ENCODE measurements at regions not wholly inside any gene's neighbourhood (a gene's known extent, or its start where the extent isn't known, plus 50 kb on each side); places are given as distances from the start of the nearest gene placed in this dataset.

DNA sequence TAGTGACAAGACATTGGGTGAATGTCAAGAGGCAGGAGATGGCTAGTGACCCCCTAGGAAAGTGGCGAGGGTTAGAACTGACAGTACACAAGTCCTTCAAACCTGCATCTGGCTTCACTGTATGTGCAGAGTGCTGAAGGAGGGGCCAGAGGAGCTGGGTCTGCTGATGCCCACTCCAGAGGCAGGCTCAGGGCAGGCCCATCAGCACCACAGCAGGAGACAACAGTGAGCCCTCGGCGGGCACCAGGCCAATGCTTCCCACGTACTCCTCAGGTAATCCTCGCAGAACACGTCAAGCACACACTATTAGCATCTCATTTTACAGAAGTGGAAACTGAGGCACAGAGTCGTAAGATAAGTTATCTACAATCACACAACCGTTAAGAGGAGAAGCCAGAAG lies 76.1 kb upstream of the SH3PXD2B start:
- Histone ChIP-seq H3K4me1 (ENCODE audit: control insufficient read depth in 2 of 2, insufficient read depth in 2 of 2, low read length in 2 of 2) (peaks cover 8 to 19% of the 10 kb centered on the region in 2 donors), H3K27ac (ENCODE audit: low read depth in 2 of 2, low read length in 2 of 2) (no peak overlapping the region), H3K9me3 (ENCODE audit: control insufficient read depth in 2 of 2, low read length in 2 of 2) (no peaks in the 10 kb centered on the region), H3K36me3 (ENCODE audit: control insufficient read depth in 2 of 2, insufficient read depth in 2 of 2, low read length in 2 of 2) (no peaks in the 10 kb centered on the region), H3K27me3 (ENCODE audit: control insufficient read depth in 2 of 2, insufficient read depth in 2 of 2, low read length in 2 of 2) (no peaks in the 10 kb centered on the region), H3K9ac (ENCODE audit: low read depth in 1 of 2, low read length in 2 of 2) (no peak overlapping the region), H3K4me3 (ENCODE audit: low read length in 2 of 2) (no peak overlapping the region)

DNA sequence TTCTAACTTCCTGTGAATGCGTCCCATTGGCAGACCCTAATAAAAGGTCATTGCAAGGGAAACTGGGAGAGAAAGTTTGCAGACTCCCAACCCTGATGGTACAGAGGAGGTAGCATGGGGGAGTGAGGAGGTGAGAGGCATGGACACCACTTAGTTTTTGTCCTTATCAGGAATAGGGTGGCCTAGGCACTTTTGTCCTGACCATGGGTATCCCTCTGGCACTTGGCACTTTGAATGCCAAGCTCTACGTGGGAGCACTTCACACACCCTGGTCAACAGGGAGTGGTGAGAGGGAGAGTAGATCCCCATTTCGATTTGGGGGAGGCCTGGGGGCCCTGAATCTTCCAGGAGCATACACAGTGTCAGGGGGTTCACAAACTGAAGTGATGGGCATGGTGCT lies 75.6 kb upstream of the SH3PXD2B start:
- H3K9ac ChIP-seq (ENCODE audit: low read depth in 1 of 2, low read length in 2 of 2): no peak overlapping the region
- no peak overlapping the region for H3K27ac ChIP-seq (ENCODE audit: low read depth in 2 of 2, low read length in 2 of 2)
- no peak overlapping the region for H3K4me3 ChIP-seq (ENCODE audit: low read length in 2 of 2)
- H3K4me1 ChIP-seq (ENCODE audit: control insufficient read depth in 2 of 2, insufficient read depth in 2 of 2, low read length in 2 of 2): peaks cover 8 to 16% of the 10 kb centered on the region in 2 donors
- H3K9me3 ChIP-seq (ENCODE audit: control insufficient read depth in 2 of 2, low read length in 2 of 2): no peaks in the 10 kb centered on the region
- H3K36me3 ChIP-seq (ENCODE audit: control insufficient read depth in 2 of 2, insufficient read depth in 2 of 2, low read length in 2 of 2): no peaks in the 10 kb centered on the region
- no peaks in the 10 kb centered on the region for H3K27me3 ChIP-seq (ENCODE audit: control insufficient read depth in 2 of 2, insufficient read depth in 2 of 2, low read length in 2 of 2)

DNA sequence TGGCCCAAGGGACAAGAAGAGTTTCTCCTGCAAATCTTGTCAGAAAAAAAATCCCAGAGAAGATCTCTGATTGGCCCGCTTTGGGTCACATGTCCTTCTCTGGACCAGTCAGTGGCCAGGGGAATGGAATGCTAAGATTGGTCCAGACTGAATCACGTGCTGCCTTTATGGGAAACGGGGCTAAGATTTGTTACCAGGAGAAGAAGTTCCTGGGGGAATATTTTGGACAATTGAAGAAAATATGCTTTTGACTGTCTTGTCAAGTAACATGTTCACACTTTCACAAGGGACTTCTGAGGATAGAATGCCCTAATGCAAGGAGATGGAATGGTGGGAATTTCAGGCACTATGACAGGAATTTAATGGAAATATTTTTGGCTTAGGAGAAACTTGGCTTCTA lies 74.1 kb upstream of the SH3PXD2B start:
- Histone ChIP-seq H3K9me3 (ENCODE audit: control insufficient read depth in 2 of 2, low read length in 2 of 2) (no peaks in the 10 kb centered on the region), H3K27me3 (ENCODE audit: control insufficient read depth in 2 of 2, insufficient read depth in 2 of 2, low read length in 2 of 2) (no peaks in the 10 kb centered on the region), H3K4me3 (ENCODE audit: low read length in 2 of 2) (no peak overlapping the region), H3K9ac (ENCODE audit: low read depth in 1 of 2, low read length in 2 of 2) (no peak overlapping the region), H3K27ac (ENCODE audit: low read depth in 2 of 2, low read length in 2 of 2) (no peak overlapping the region), H3K36me3 (ENCODE audit: control insufficient read depth in 2 of 2, insufficient read depth in 2 of 2, low read length in 2 of 2) (no peaks in the 10 kb centered on the region), H3K4me1 (ENCODE audit: control insufficient read depth in 2 of 2, insufficient read depth in 2 of 2, low read length in 2 of 2) (peaks cover 2 to 4% of the 10 kb centered on the region in 2 donors)

DNA sequence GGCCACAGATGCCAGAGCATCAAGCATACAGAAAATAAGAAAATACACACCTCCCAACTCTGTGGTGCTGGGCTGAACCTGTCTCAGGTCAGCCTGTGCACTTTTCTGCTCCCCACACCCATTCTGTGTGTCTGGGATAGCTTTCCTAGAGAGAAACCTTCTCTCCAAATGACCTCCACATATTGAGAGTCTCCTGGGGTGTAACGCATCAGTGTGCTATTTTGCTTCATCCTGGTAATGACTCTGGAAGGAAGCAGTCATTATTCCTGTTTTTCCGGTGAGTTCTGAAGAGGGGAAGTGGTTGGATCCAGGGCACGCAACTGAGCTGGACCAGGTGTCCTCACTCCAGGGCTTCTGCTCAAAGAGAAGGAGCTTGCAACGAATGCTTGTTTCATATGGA lies 73.2 kb upstream of the SH3PXD2B start:
- Histone ChIP-seq H3K4me1 (ENCODE audit: control insufficient read depth in 2 of 2, insufficient read depth in 2 of 2, low read length in 2 of 2) (peaks cover 0 to 3% of the 10 kb centered on the region in 2 donors), H3K9me3 (ENCODE audit: control insufficient read depth in 2 of 2, low read length in 2 of 2) (no peaks in the 10 kb centered on the region), H3K36me3 (ENCODE audit: control insufficient read depth in 2 of 2, insufficient read depth in 2 of 2, low read length in 2 of 2) (no peaks in the 10 kb centered on the region), H3K4me3 (ENCODE audit: low read length in 2 of 2) (no peak overlapping the region), H3K27me3 (ENCODE audit: control insufficient read depth in 2 of 2, insufficient read depth in 2 of 2, low read length in 2 of 2) (no peaks in the 10 kb centered on the region), H3K9ac (ENCODE audit: low read depth in 1 of 2, low read length in 2 of 2) (no peak overlapping the region), H3K27ac (ENCODE audit: low read depth in 2 of 2, low read length in 2 of 2) (no peak overlapping the region)

DNA sequence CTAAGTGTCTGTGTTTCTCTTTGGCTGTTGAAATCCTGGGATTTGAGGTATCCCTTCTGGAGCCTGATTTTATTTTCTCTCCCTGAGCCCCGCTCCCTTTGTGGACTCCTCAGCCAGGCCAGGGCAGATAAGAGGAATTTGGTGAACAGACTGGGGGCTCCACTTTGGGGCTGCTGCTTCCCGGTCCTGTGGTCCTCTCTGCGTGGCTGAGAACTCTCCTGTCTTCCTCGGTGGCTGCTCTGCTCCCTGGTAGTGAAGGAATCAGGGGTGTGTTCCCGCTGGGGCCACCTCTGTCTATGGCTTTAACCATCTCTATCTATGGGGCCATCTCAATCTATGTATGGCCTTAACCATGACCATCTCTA lies 71.7 kb upstream of the SH3PXD2B start:
- peaks cover 0 to 3% of the 10 kb centered on the region in 2 donors for H3K4me1 ChIP-seq (ENCODE audit: control insufficient read depth in 2 of 2, insufficient read depth in 2 of 2, low read length in 2 of 2)
- no peak overlapping the region for H3K27ac ChIP-seq (ENCODE audit: low read depth in 2 of 2, low read length in 2 of 2)
- peaks cover 0 to 3% of the 10 kb centered on the region in 2 donors for H3K9me3 ChIP-seq (ENCODE audit: control insufficient read depth in 2 of 2, low read length in 2 of 2)

DNA sequence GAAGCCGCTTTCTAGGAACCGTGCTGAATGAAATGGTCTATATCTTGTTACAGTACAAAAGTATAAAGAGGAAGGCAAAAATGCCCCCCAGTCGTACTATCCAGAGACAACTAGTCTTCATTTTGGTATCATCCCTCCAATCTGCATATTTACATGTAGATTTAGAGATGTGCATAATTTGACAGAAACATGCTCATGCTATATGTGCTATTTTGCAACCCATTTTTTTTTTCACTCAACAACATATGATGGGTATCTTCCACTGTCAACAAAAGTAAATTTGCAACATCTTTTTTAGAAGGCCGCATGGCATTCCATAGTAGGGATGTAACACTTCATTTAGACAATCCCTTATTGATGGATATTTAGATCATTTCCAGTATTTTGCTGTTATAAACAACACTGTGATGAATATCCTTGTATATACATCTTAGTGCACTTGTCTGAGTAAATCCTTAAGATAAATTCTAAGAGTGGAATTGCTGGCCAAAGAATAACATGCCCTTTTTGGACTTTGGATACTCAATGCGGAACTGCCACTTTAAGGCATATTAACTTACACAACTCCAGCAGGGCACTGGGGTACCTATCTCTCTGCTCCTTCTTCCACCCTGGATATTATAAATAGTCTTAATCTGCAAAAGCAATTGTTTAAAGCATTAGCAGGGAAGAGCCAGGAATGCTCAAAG lies 71.1 kb upstream of the SH3PXD2B start:
- no peaks in the 10 kb centered on the region for H3K27me3 ChIP-seq (ENCODE audit: control insufficient read depth in 2 of 2, insufficient read depth in 2 of 2, low read length in 2 of 2)
- peaks cover 0 to 3% of the 10 kb centered on the region in 2 donors for H3K9me3 ChIP-seq (ENCODE audit: control insufficient read depth in 2 of 2, low read length in 2 of 2)
- H3K27ac ChIP-seq (ENCODE audit: low read depth in 2 of 2, low read length in 2 of 2): no peak overlapping the region
- H3K4me3 ChIP-seq (ENCODE audit: low read length in 2 of 2): no peak overlapping the region
- no peaks in the 10 kb centered on the region for H3K36me3 ChIP-seq (ENCODE audit: control insufficient read depth in 2 of 2, insufficient read depth in 2 of 2, low read length in 2 of 2)
- peaks cover 0 to 3% of the 10 kb centered on the region in 2 donors for H3K4me1 ChIP-seq (ENCODE audit: control insufficient read depth in 2 of 2, insufficient read depth in 2 of 2, low read length in 2 of 2)
- H3K9ac ChIP-seq (ENCODE audit: low read depth in 1 of 2, low read length in 2 of 2): no peak overlapping the region

More for the DNA sequence above, 71.7 kb upstream of the SH3PXD2B start:
- Histone ChIP-seq H3K36me3 (ENCODE audit: control insufficient read depth in 2 of 2, insufficient read depth in 2 of 2, low read length in 2 of 2) (no peaks in the 10 kb centered on the region), H3K4me3 (ENCODE audit: low read length in 2 of 2) (no peak overlapping the region), H3K27me3 (ENCODE audit: control insufficient read depth in 2 of 2, insufficient read depth in 2 of 2, low read length in 2 of 2) (no peaks in the 10 kb centered on the region), H3K9ac (ENCODE audit: low read depth in 1 of 2, low read length in 2 of 2) (no peak overlapping the region)

DNA sequence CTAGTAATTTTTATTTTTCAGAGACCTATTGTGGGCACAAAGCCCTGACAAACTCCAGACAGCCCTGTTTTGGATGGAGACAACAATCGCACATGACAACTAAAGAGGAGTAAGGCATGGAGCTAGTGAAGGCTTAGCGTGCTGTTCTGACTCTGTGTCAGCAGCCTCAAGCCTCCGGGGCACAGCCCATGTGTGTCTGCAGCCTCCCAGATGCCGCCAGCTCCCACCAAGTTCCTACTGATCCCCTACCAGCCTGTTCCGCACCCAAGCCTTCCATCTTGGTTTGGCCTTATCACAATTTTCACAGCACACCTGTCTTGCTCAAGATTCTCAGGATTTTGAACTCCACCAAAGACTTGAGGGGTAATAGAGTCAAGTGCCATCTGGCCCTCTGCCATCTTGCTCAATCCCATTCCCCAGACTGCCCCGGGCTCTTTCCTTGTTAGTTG lies 70.3 kb upstream of the SH3PXD2B start:
- H3K9me3 ChIP-seq (ENCODE audit: control insufficient read depth in 2 of 2, low read length in 2 of 2): peaks cover 0 to 3% of the 10 kb centered on the region in 2 donors
- peaks cover 0 to 3% of the 10 kb centered on the region in 2 donors for H3K4me1 ChIP-seq (ENCODE audit: control insufficient read depth in 2 of 2, insufficient read depth in 2 of 2, low read length in 2 of 2)
- H3K9ac ChIP-seq (ENCODE audit: low read depth in 1 of 2, low read length in 2 of 2): no peak overlapping the region
- H3K36me3 ChIP-seq (ENCODE audit: control insufficient read depth in 2 of 2, insufficient read depth in 2 of 2, low read length in 2 of 2): no peaks in the 10 kb centered on the region
- no peak overlapping the region for H3K27ac ChIP-seq (ENCODE audit: low read depth in 2 of 2, low read length in 2 of 2)
- H3K4me3 ChIP-seq (ENCODE audit: low read length in 2 of 2): no peak overlapping the region
- no peaks in the 10 kb centered on the region for H3K27me3 ChIP-seq (ENCODE audit: control insufficient read depth in 2 of 2, insufficient read depth in 2 of 2, low read length in 2 of 2)

DNA sequence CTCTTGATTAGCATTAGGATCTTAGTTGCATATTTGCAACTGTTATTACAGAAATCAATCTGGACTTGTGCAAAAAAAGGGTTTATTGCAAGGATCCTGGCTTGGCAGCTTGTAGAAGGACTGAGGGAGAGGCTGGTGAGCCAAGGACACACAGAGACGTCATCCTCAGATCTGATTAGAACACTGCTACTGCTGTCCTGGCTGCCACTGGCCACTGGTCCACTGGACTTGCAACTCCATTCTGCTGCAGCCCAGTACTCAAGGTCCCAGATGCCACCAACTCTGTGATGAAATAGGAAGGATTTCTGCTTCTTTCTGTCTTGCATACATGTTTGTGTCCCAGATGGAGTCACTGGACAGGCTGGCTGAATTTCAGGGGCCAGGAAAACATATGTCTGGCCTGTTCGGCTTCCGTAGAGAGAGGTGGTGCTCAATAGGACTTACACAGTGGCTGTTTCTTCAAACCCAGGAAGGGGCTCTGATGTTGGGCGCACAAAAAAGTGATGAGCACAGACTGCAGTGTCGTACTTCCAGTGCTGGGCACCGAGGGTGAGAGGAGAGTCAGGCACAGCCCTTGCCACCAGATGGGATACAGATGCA lies 68.9 kb upstream of the SH3PXD2B start:
- H3K27ac ChIP-seq (ENCODE audit: low read depth in 2 of 2, low read length in 2 of 2): no peak overlapping the region
- no peaks in the 10 kb centered on the region for H3K27me3 ChIP-seq (ENCODE audit: control insufficient read depth in 2 of 2, insufficient read depth in 2 of 2, low read length in 2 of 2)
- no peak overlapping the region for H3K4me3 ChIP-seq (ENCODE audit: low read length in 2 of 2)
- H3K9ac ChIP-seq (ENCODE audit: low read depth in 1 of 2, low read length in 2 of 2): no peak overlapping the region
- peaks cover 0 to 3% of the 10 kb centered on the region in 2 donors for H3K9me3 ChIP-seq (ENCODE audit: control insufficient read depth in 2 of 2, low read length in 2 of 2)
- no peaks in the 10 kb centered on the region for H3K36me3 ChIP-seq (ENCODE audit: control insufficient read depth in 2 of 2, insufficient read depth in 2 of 2, low read length in 2 of 2)
- H3K4me1 ChIP-seq (ENCODE audit: control insufficient read depth in 2 of 2, insufficient read depth in 2 of 2, low read length in 2 of 2): peaks cover 0 to 3% of the 10 kb centered on the region in 2 donors

DNA sequence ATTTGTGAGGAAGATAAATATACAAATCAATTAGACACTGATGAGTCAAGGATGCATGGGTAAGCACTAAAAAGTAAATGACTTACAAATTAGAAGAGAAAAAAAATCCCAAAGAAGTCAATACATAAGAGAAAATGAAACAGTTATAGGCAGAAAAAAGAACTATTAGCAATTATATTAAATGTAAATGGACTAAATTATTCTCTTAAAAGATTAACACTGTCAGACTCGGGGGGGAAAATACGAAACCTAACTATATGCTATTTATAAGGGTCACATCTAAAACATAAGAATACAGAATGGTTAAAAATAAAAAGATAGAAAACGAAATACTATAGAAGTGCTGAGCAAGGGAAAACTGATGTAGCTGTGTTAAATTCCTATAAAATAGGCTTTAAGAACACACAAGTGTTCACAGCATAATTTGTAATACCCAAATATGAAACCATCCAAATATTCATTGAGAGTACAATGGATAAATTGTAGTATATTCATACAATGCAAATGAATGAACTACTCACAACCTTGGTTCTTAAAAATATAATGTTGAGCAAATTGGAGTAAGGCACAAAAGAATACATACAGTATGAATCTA lies 67.1 kb upstream of the SH3PXD2B start:
- no peak overlapping the region for H3K9ac ChIP-seq (ENCODE audit: low read depth in 1 of 2, low read length in 2 of 2)
- no peaks in the 10 kb centered on the region for H3K27me3 ChIP-seq (ENCODE audit: control insufficient read depth in 2 of 2, insufficient read depth in 2 of 2, low read length in 2 of 2)
- no peak overlapping the region for H3K4me3 ChIP-seq (ENCODE audit: low read length in 2 of 2)
- H3K27ac ChIP-seq (ENCODE audit: low read depth in 2 of 2, low read length in 2 of 2): no peak overlapping the region
- no peaks in the 10 kb centered on the region for H3K36me3 ChIP-seq (ENCODE audit: control insufficient read depth in 2 of 2, insufficient read depth in 2 of 2, low read length in 2 of 2)
- H3K9me3 ChIP-seq (ENCODE audit: control insufficient read depth in 2 of 2, low read length in 2 of 2): peaks cover 0 to 3% of the 10 kb centered on the region in 2 donors
- H3K4me1 ChIP-seq (ENCODE audit: control insufficient read depth in 2 of 2, insufficient read depth in 2 of 2, low read length in 2 of 2): peaks cover 0 to 3% of the 10 kb centered on the region in 2 donors

DNA sequence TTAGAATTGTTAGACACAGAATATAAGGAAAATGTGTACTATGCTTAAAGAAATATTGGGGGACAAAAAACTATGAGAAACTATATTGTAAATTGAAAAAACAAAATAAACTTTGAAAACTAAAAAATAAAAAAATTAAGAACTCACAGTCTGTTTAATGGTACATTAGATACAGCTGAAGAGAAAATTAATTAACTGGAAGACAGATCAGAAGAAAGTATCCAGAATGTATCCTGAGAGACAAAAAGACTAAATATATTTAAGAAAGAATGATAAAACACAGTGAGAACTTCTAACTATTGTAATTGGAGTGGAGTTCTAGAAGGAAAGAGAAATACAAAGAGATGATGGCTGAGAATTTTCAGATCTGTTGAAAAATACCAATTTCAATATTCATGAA lies 57.6 kb upstream of the SH3PXD2B start:
- Histone ChIP-seq H3K9me3 (ENCODE audit: control insufficient read depth in 2 of 2, low read length in 2 of 2) (peaks cover 0 to 3% of the 10 kb centered on the region in 2 donors), H3K36me3 (ENCODE audit: control insufficient read depth in 2 of 2, insufficient read depth in 2 of 2, low read length in 2 of 2) (no peaks in the 10 kb centered on the region), H3K4me3 (ENCODE audit: low read length in 2 of 2) (no peak overlapping the region), H3K4me1 (ENCODE audit: control insufficient read depth in 2 of 2, insufficient read depth in 2 of 2, low read length in 2 of 2) (no peaks in the 10 kb centered on the region), H3K27ac (ENCODE audit: low read depth in 2 of 2, low read length in 2 of 2) (no peak overlapping the region), H3K27me3 (ENCODE audit: control insufficient read depth in 2 of 2, insufficient read depth in 2 of 2, low read length in 2 of 2) (no peaks in the 10 kb centered on the region), H3K9ac (ENCODE audit: low read depth in 1 of 2, low read length in 2 of 2) (no peak overlapping the region)

Measured in mucosa of rectum (tissue), 2 donors.